Upper lobe of left lung (tissue), 4 donors: ENCODE measurements at regions not wholly inside any gene's neighbourhood (a gene's known extent, or its start where the extent isn't known, plus 50 kb on each side); places are given as distances from the start of the nearest gene placed in this dataset.

Source experiments
- CTCF ChIP-seq, 6 experiments: fragments of 450-650 bp in 4 of 6; fragments of 200-600 bp in 2 of 6; sonication (generic) in 2 of 6; IDR thresholded peaks; one replicate each; pipeline ENCODE4 v1.5.1; 2016 to 2019; ENCODE audit warnings: antibody characterized with exemption in 6 of 6
- EP300 ChIP-seq, 4 donors: sonication (generic); formaldehyde crosslinking; IDR thresholded peaks; one replicate each; pipeline ENCODE4 v1.5.1; 2017; ENCODE audit warnings: antibody characterized with exemption in 4 of 4, control low read depth in 2 of 4

GRCh38 chr18:23380001-23380550, 73.0 kb upstream of the RIOK3 start:
- no peak for TF ChIP-seq CTCF (IDR thresholded peaks at IDR 0.05)
- peak in 1 of 4 donors; percentile 83 for TF ChIP-seq EP300 (IDR thresholded peaks at IDR 0.05)
